GM23248 (cell line): ENCODE measurements at regions not wholly inside any gene's neighbourhood (a gene's known extent, or its start where the extent isn't known, plus 50 kb on each side); places are given as distances from the start of the nearest gene placed in this dataset.

ENCODE experiments used
- EZH2 ChIP-seq: fragments of 200-600 bp; sonication (generic); IDR thresholded peaks from 2 replicates; pipeline ENCODE4 v1.6.1; 2018; ENCODE audit warnings: antibody characterized with exemption, mild to moderate bottlenecking; ENCODE audit not compliant: insufficient read depth, poor library complexity, severe bottlenecking
- EZH2phosphoT487 ChIP-seq: fragments of 200-600 bp; sonication (generic); IDR thresholded peaks from 2 replicates; pipeline ENCODE4 v1.6.1; 2018; ENCODE audit warnings: antibody characterized with exemption, moderate library complexity, mild to moderate bottlenecking, low read depth; ENCODE audit not compliant: insufficient read depth

- TF ChIP-seq EZH2 (no peak), EZH2phosphoT487 (no peak)
Observed at GRCh38 chr5:6914347-6914746, 201.1 kb downstream of the TENT4A start.
